NT2/D1 (cell line): ENCODE measurements at regions not wholly inside any gene's neighbourhood (a gene's known extent, or its start where the extent isn't known, plus 50 kb on each side); places are given as distances from the start of the nearest gene placed in this dataset.

Experiments used
- SUZ12 ChIP-seq: IDR thresholded peaks from 2 replicates; pipeline ENCODE4 v1.6.1; 2011; ENCODE audit not compliant: insufficient read length, insufficient read depth; ENCODE audit errors: extremely low read depth
- YY1 ChIP-seq: IDR thresholded peaks from 2 replicates; pipeline ENCODE4 v1.6.1; 2011; ENCODE audit not compliant: insufficient read length, insufficient read depth

DNA sequence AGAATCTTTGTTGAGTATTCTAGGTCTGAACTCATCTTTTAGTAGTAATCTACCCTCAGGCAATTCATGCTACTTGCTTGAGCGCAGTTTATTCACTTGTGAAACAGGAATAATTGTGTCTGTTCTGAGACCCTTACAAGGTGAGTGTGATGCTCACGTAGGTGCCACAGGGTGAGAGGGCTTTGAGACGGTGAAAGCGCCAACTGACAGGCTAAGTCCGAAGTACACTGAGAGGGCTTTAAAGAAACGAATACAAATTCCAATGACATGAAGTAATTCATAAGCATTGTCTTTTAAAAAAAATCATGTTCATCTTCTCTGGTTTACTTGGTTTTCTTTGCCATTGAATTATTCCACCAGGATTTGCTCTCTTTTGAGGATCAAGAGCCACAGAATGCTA is 393.7 kb upstream of the RGMA start:
- TF ChIP-seq SUZ12: no peak
- no peak for TF ChIP-seq YY1
